Fibroblast of pulmonary artery (primary cell): ENCODE measurements at regions not wholly inside any gene's neighbourhood (a gene's known extent, or its start where the extent isn't known, plus 50 kb on each side); places are given as distances from the start of the nearest gene placed in this dataset.

ENCODE experiments used
- DNase-seq: peaks from one replicate; pipeline ENCODE4 v3.0.0-alpha.2; 2010; ENCODE audit warnings: low read depth
- H3K4me3 ChIP-seq: replicated peaks from 2 replicates; pipeline ENCODE4 v1.5.1; 2011; ENCODE audit warnings: low read depth, mild to moderate bottlenecking, control low read depth, low read length, moderate library complexity
- CTCF ChIP-seq: IDR thresholded peaks from 2 replicates; pipeline ENCODE4 v1.5.1; 2011; ENCODE audit warnings: mild to moderate bottlenecking, control low read depth, low read length, inconsistent platforms; ENCODE audit errors: missing control alignments

DNA sequence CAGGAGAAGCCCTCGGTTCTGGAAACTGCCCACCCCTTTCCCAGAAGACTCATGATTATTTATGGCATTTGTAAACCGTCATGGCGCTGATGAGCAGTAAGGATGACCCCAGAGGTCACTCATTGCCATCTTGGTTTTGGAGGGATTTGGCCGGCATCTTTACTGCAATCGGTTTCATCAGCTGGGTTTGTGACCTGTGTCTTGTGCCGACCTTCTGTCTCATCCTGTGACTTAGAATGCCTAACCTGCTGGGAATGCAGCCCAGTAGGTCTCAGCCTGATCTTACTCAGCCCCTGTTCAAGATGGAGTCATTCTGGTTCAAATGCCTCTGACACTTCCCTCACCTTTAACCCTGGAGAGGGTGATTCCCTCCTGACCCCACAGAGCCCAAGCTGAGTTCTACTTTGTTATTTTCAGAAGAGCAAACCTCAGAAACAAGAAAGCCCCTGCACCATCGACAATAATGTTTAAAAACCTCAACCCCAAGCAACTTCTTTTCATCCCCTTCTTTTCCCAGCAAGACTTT lies 105.5 kb upstream of the SFSWAP start:
- TF ChIP-seq CTCF, result no peak
- H3K4me3 ChIP-seq, result no peak overlapping the region
- DNase-seq, result no peak

DNA sequence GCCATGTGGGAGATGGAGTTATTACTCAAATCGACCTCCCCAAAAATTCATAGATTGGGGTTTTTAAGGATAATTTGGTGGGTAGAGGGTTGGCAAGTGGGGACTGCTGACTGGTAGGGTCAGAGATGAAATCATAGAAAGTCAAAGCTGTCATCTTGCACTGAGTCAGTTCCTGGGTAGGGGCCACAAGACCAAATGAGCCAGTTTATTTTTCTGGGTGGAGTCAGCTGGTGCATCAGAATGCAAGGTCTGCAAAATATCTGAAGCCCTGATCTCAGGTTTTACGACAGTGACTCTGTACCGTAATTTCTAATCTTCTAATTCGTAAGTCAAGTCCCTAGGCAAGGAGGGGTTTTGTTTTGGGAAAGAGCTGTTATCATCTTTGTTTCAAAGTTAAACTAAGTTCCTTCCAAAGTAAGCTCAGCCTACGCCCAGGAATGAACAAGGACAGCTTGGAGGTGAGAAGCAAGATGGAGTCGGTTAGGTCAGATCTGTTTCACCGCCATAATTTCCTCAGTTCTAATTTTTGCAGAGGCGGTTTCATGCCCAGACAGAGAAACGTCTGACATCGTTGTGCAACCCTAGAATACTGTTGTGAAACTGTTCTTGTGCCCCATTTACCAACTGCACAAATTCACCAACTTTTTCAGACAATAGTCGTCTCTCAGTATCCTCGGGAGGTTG lies 104.5 kb upstream of the SFSWAP start:
- TF ChIP-seq CTCF, result no peak
- DNase-seq, result no peak
- no peak overlapping the region for H3K4me3 ChIP-seq

DNA sequence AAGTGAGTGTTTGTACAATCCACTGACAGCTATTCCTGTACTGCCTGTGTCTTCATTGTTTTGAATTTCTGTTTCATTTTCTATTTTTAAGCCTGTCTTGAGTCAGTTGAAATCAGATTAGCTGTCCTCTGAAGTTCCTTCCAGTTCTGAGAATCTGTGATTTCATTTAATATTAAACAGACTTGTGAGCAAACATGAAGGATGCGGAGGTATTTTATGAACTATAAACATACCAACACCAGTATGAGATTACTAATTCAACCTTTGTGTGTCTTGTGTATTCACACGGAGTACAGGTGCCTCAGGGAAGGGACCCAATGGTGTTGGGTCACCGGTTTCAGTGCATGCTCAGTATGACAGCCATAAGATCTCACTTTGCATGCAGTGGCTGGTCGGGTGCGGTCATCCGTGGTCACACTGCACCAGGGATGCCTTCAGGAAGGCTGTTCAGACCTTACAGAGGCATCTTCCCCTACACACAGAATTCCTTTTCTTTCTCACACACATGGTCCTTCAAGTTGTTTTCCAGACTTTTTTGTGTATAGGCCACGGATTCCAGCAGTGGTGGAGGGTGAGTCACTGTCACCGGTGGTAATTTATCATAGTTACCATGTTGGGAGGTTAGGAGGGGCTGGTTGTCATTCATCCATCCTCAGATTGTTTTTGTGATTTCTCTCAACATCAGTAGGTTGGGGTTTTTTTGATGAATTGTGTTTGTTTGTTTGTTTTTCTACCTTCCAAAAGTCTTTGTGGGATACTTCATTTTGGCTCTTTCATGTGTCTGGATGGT lies 103.0 kb upstream of the SFSWAP start:
- no peak for DNase-seq
- H3K4me3 ChIP-seq, result no peak overlapping the region
- TF ChIP-seq CTCF, result no peak

DNA sequence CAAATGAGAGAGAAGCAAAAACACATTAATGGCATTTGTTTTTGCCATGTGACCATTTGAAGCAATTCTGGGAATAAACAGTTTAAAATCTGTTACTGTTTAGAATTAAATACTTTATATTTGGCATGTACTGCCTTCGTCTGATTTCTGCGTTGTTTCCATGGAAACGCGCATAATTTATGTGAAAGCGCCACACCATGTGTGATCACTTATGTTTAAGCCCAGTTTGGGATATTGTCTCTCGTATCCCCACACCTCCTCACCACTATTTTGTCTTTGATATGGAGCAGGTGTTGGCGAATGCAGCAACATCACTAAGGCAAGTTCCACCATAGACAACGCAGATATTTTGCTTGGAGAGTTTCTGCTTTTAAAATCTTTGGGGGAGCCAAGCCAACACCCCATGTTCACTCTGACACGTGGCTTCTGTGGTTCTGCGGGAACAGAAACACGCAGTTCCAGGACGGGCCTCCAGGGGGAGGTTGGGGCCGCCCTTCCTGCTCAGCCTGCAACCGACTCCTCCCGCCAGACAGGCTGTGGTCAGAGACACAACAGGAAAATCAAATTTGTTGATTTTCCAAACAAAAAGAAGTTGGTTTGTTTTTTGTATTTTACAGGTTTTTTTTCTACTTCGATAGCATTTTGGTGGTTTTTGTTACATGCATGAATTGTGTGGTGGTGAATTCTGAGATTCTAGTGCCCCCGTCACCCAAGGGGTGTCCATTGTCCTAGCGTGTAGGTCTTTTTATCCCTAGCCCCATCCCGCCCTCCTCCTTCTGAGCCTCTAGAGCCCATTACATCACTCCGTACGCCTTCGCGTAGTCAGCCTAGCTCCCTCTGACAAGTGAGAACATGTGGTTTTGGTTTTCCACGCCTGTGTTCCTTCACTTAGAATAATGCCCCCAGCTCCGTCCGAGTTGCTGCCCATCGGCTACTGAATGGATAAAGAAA lies 101.9 kb upstream of the SFSWAP start:
- peak; percentile 44 for DNase-seq
- peak; percentile 74 for TF ChIP-seq CTCF
- H3K4me3 ChIP-seq, result no peak overlapping the region

DNA sequence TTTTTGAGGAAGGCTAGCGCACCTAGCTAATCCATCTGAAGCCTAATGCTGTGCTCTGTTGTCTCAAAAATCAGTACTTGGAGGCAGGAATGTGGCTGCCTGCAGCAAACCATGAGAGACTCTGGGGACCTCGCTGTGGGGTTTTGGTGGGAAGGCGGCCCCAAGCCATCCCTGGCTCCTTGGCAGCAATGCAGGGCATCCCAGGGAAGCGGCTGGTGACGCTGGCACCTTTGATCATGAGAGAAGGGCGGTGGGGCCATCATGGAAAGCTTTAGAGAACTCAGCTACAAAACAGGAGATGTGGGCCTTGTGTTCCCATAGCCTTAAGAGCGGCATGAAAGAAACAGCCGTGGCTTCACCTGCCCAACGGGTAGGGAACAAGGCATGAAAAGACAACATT lies 101.1 kb upstream of the SFSWAP start:
- no peak for DNase-seq
- no peak overlapping the region for H3K4me3 ChIP-seq
- TF ChIP-seq CTCF, result no peak

DNA sequence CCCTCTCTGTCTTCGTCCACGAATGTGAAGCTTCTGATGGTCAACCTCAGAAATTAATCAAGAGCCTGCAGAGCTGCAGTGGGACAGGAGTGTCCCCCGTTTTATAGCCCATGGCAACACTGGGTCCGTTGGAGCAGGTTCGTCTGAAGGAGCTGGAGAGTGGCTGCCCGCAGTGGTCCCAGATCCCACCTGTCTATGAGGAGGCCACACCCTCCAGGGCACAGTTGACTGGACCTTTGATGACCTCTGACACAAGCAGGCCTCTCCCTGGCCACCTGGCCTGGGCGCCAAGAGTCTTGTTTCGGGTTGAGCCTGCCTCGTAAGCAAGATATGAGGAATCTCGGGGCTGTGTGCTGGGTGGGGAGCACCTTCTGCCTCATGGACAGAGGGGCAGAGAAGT lies 100.7 kb upstream of the SFSWAP start:
- TF ChIP-seq CTCF, result no peak
- no peak overlapping the region for H3K4me3 ChIP-seq
- no peak for DNase-seq
